Gastrocnemius medialis (tissue), 4 donors: ENCODE measurements at regions not wholly inside any gene's neighbourhood (a gene's known extent, or its start where the extent isn't known, plus 50 kb on each side); places are given as distances from the start of the nearest gene placed in this dataset.

Experiments
- POLR2A ChIP-seq, 2 donors: fragments of 450-650 bp; IDR thresholded peaks; one replicate each; pipeline ENCODE4 v1.6.1; 2017; ENCODE audit warnings: antibody characterized with exemption in 2 of 2, mild to moderate bottlenecking in 2 of 2, moderate library complexity in 2 of 2
- TF ChIP-seq, protein P1 (sequence below), 5 experiments: fragments of 450-650 bp in 3 of 5; fragments of 200-600 bp in 2 of 5; sonication (generic) in 2 of 5; IDR thresholded peaks in 4 of 5; conservative IDR thresholded peaks in 1 of 5; 1 replicate in 4 of 5; 2 replicates in 1 of 5; pipeline ENCODE4 v1.5.1; 2016 to 2019; ENCODE audit warnings: antibody characterized with exemption in 5 of 5, mild to moderate bottlenecking in 3 of 5, moderate library complexity in 3 of 5

DNA sequence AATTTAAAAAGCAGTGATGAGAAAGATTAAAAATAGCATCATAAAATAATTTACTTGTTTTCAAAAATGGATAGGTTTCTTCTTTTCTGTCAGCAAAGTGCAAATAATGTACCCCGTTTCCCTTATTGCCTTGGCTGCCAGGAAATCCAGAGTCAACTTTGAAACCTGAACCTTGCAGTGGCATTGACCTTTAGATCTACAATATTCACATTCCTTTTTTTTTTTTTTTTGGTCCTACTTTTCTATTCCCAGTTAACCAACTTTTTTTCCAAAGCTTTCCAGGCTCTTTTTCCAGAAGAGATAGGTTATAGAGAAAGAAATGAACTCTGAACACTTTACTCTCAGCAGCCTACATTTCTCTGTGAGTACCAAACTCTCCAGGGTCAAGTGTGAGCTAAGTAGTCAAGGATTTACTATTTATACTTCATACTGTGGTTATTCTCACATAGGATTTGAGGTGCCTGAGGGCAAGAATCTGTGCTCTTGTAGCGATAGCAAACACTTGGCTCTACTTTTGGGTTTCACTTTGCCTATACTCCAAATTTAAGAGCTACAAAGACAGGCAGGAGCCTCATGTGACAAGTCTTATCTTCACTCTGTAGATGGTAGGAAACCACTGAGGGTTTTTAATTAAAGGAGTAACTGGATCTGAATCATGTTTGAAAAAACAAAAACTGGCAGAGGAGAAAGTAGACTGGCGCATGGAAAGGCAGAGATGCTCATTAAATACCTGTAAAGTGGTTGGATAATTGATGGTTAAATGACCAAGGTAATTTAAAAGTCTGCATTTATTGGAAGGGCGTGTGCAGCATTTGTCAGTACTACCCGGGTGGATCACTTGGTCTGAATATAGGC is 63.2 kb upstream of the TMEM17 start:
- TF ChIP-seq, protein P1, sequence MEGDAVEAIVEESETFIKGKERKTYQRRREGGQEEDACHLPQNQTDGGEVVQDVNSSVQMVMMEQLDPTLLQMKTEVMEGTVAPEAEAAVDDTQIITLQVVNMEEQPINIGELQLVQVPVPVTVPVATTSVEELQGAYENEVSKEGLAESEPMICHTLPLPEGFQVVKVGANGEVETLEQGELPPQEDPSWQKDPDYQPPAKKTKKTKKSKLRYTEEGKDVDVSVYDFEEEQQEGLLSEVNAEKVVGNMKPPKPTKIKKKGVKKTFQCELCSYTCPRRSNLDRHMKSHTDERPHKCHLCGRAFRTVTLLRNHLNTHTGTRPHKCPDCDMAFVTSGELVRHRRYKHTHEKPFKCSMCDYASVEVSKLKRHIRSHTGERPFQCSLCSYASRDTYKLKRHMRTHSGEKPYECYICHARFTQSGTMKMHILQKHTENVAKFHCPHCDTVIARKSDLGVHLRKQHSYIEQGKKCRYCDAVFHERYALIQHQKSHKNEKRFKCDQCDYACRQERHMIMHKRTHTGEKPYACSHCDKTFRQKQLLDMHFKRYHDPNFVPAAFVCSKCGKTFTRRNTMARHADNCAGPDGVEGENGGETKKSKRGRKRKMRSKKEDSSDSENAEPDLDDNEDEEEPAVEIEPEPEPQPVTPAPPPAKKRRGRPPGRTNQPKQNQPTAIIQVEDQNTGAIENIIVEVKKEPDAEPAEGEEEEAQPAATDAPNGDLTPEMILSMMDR (IDR thresholded peaks at IDR 0.05 in 4 of 5, conservative IDR thresholded peaks at IDR 0.05 in 1 of 5): no peak
- no peak for TF ChIP-seq POLR2A (IDR thresholded peaks at IDR 0.05)
